DOHH2 (cell line): ENCODE measurements at regions not wholly inside any gene's neighbourhood (a gene's known extent, or its start where the extent isn't known, plus 50 kb on each side); places are given as distances from the start of the nearest gene placed in this dataset.

Experiments used
- H3F3A ChIP-seq: fragments of 200-600 bp; sonication (generic), shearing (Covaris generic); 2 replicates; pipeline ENCODE4 v1.6.0; 2016; ENCODE audit warnings: antibody characterized with exemption, mild to moderate bottlenecking; ENCODE audit not compliant: control insufficient read depth, insufficient read depth
- H3K27ac ChIP-seq: fragments of 200-600 bp; sonication (generic); 2 replicates; pipeline ENCODE4 v1.5.1; 2014; ENCODE audit warnings: low read depth, mild to moderate bottlenecking, low read length, moderate library complexity
- H3K27me3 ChIP-seq: fragments of 200-600 bp; sonication (generic); 2 replicates; pipeline ENCODE4 v1.6.1; 2014; ENCODE audit warnings: mild to moderate bottlenecking, low read length, mixed read lengths; ENCODE audit not compliant: control insufficient read depth
- H3K36me3 ChIP-seq: fragments of 200-600 bp; sonication (generic); 2 replicates; pipeline ENCODE4 v1.6.1; 2014; ENCODE audit warnings: mild to moderate bottlenecking, low read length, moderate library complexity, mixed read lengths; ENCODE audit not compliant: control insufficient read depth
- H3K4me1 ChIP-seq: fragments of 200-600 bp; sonication (generic); 2 replicates; pipeline ENCODE4 v1.6.1; 2014; ENCODE audit warnings: mild to moderate bottlenecking, low read length, mixed read lengths; ENCODE audit not compliant: control insufficient read depth
- H3K4me2 ChIP-seq: fragments of 200-600 bp; sonication (generic); 2 replicates; pipeline ENCODE4 v1.6.0; 2014; ENCODE audit warnings: mild to moderate bottlenecking, low read length, moderate library complexity
- H3K4me3 ChIP-seq: fragments of 200-600 bp; sonication (generic); 2 replicates; pipeline ENCODE4 v1.5.1; 2014; ENCODE audit warnings: mild to moderate bottlenecking, low read length, mixed read lengths
- H3K79me2 ChIP-seq: fragments of 200-600 bp; sonication (generic); 2 replicates; pipeline ENCODE4 v1.6.1; 2014; ENCODE audit warnings: mild to moderate bottlenecking, low read length, mixed read lengths; ENCODE audit not compliant: control insufficient read depth
- H3K9me2 ChIP-seq: fragments of 200-600 bp; sonication (generic); replicated peaks from 2 replicates; pipeline ENCODE4 v1.6.1; 2014; ENCODE audit warnings: mild to moderate bottlenecking, low read length, mixed read lengths; ENCODE audit not compliant: control insufficient read depth
- H3K9me3 ChIP-seq: fragments of 200-600 bp; sonication (generic); 2 replicates; pipeline ENCODE4 v1.6.1; 2014; ENCODE audit warnings: antibody characterized with exemption, low read length, mixed read lengths; ENCODE audit not compliant: control insufficient read depth, insufficient read depth
- H4K20me1 ChIP-seq: fragments of 200-600 bp; sonication (generic); 2 replicates; pipeline ENCODE4 v1.6.0; 2014; ENCODE audit warnings: low read depth, mild to moderate bottlenecking, antibody characterized with exemption, low read length, moderate library complexity; ENCODE audit not compliant: control insufficient read depth, insufficient read depth
- EZH2phosphoT487 ChIP-seq: fragments of 200-600 bp; sonication (generic); IDR thresholded peaks from 2 replicates; pipeline ENCODE4 v1.6.1; 2017; ENCODE audit warnings: borderline replicate concordance, mild to moderate bottlenecking, antibody characterized with exemption, low read length, moderate library complexity, mixed read lengths
- TF ChIP-seq, protein P1 (sequence below): fragments of 200-600 bp; sonication (generic); IDR thresholded peaks from one replicate; pipeline ENCODE4 v1.5.1; 2014; ENCODE audit warnings: antibody characterized with exemption, mild to moderate bottlenecking, low read depth, low read length; ENCODE audit not compliant: poor library complexity, severe bottlenecking

- Histone ChIP-seq H3K9me2 (no peaks in the 10 kb centered on the region), H3K4me1 (peaks cover 49% of the 10 kb centered on the region), H3F3A (peaks cover 5% of the 10 kb centered on the region; the same call in 1 of the 2 replicates), H4K20me1 (no peaks in the 10 kb centered on the region), H3K79me2 (no peaks in the 10 kb centered on the region), H3K9me3 (no peaks in the 10 kb centered on the region), H3K27me3 (no peaks in the 10 kb centered on the region), H3K4me3 (peak overlapping the region; percentile 15), H3K36me3 (no peaks in the 10 kb centered on the region), H3K27ac (peak overlapping the region; percentile 44), H3K4me2 (peak overlapping the region; percentile 50)
- no peak for TF ChIP-seq EZH2phosphoT487
- TF ChIP-seq, protein P1, sequence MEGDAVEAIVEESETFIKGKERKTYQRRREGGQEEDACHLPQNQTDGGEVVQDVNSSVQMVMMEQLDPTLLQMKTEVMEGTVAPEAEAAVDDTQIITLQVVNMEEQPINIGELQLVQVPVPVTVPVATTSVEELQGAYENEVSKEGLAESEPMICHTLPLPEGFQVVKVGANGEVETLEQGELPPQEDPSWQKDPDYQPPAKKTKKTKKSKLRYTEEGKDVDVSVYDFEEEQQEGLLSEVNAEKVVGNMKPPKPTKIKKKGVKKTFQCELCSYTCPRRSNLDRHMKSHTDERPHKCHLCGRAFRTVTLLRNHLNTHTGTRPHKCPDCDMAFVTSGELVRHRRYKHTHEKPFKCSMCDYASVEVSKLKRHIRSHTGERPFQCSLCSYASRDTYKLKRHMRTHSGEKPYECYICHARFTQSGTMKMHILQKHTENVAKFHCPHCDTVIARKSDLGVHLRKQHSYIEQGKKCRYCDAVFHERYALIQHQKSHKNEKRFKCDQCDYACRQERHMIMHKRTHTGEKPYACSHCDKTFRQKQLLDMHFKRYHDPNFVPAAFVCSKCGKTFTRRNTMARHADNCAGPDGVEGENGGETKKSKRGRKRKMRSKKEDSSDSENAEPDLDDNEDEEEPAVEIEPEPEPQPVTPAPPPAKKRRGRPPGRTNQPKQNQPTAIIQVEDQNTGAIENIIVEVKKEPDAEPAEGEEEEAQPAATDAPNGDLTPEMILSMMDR = no peak
Measured at GRCh38 chr1:234978397-234979295, 150.0 kb downstream of the TOMM20 start.

DNA sequence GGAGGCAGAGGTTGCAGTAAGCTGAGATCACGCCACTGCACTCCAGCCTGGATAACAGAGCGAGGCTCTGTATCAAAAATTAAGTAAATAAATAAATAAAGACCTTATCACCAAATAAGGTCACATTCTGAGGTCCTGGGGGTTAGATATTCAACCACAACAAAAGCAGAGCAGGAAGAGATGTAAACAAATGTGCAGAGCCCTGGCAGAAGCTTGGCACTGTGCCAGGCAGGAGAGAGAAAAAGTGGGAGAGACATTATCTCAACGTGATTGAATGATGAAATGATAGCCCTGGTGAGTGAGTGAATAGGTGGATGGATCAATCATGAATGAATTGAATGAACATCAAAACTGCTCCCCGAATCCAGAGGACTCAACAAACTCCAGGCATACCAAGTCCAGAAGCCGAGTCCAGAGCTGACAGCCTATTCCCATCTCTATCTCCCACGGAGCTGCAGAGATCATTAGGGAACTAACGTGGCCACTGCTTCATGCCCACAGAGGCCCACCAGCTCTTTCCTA lies 150.7 kb downstream of the TOMM20 start:
- Histone ChIP-seq H3K4me1 (peaks cover 49% of the 10 kb centered on the region), H3K4me2 (peak overlapping the region; percentile 50)

DNA sequence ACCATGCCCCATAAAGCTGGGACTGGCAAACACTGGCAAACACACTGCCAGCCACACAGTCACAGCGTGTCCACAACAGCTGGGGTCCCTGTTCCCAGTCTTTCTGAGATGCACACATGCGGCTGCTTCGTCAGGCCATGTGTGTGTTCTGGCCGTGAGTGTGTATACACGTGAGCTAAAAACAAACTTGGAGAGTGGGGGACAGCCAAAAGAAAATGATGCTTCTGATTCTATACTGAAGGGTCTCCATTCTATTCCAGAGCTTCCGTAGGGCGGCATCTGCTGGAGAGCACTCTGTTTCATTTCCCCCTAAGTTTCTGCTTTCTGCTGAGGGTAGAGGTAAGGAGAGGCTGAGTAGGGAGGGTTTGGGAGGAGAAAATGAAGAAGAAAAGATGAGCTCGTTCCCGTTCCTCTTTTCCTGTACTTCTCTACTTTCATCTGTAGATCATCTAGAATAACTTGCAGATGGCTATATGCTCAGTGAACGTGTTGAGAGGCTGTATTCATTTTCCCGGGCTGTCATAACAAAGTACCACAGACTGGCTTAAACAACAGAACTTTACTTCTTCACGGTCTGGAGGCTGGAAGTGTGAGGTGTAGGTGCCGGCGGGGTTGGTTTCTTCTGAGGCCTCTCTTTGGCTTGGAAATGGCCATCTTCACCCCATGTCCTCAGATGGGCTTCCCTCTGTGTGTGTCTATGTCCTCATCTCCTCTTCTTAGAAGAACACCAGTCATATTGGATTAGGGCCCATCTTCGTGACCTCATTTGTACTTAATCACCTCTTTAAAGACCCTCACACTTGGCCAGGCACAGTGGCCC lies 151.6 kb downstream of the TOMM20 start:
- Histone ChIP-seq H3K9me3 (no peaks in the 10 kb centered on the region), H3K27me3 (no peaks in the 10 kb centered on the region), H3F3A (peaks cover 5% of the 10 kb centered on the region; the same call in 1 of the 2 replicates), H4K20me1 (no peaks in the 10 kb centered on the region), H3K36me3 (no peaks in the 10 kb centered on the region), H3K9me2 (no peaks in the 10 kb centered on the region), H3K4me1 (peaks cover 49% of the 10 kb centered on the region), H3K4me3 (peak overlapping the region; percentile 13; the same call in 1 of the 2 replicates), H3K27ac (no peak overlapping the region), H3K79me2 (no peaks in the 10 kb centered on the region), H3K4me2 (peak overlapping the region; percentile 40)
- TF ChIP-seq EZH2phosphoT487 = no peak
- TF ChIP-seq, protein P1 = no peak

More for the DNA sequence above, 150.7 kb downstream of the TOMM20 start:
- TF ChIP-seq, protein P1 = no peak
- H3K9me3 ChIP-seq = no peaks in the 10 kb centered on the region
- no peaks in the 10 kb centered on the region for H3K9me2 ChIP-seq
- H4K20me1 ChIP-seq = no peaks in the 10 kb centered on the region
- no peaks in the 10 kb centered on the region for H3K79me2 ChIP-seq
- peak overlapping the region; percentile 15 for H3K4me3 ChIP-seq
- H3K27ac ChIP-seq = peak overlapping the region; percentile 44
- H3F3A ChIP-seq = peaks cover 5% of the 10 kb centered on the region; the same call in 1 of the 2 replicates
- H3K36me3 ChIP-seq = no peaks in the 10 kb centered on the region
- H3K27me3 ChIP-seq = no peaks in the 10 kb centered on the region
